Sigmoid colon (tissue), 3 donors: ENCODE measurements at regions not wholly inside any gene's neighbourhood (a gene's known extent, or its start where the extent isn't known, plus 50 kb on each side); places are given as distances from the start of the nearest gene placed in this dataset.

Experiments
- CTCF ChIP-seq, 4 experiments: fragments of 450-650 bp in 3 of 4; fragments of 200-600 bp in 1 of 4; IDR thresholded peaks; one replicate each; pipeline ENCODE4 v1.5.1; 2016 to 2019; ENCODE audit warnings: antibody characterized with exemption in 4 of 4, mild to moderate bottlenecking in 3 of 4, moderate library complexity in 2 of 4
- POLR2A ChIP-seq, 2 donors: fragments of 450-650 bp; IDR thresholded peaks; one replicate each; pipeline ENCODE4 v1.6.1; 2016; ENCODE audit warnings: antibody characterized with exemption in 2 of 2, mild to moderate bottlenecking in 2 of 2, moderate library complexity in 2 of 2

DNA sequence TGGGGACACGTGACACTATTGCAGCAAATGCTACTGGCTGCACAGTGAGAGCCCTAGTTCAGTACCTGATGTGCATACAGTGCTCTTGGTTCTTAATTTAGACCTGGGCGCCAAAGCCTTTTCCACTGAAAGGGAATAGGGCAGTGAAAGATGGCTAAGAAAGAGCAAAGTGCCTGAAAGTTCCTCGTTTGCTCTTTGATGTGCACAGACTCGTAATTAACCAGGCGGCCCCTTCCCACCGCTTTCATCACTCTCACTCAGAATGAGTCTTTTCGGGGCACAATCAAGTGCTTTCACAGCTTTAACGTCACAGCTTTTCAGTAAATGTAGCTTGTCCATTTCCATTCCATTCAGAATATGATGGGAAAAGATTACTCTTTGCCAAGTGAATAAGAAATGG is 116.6 kb upstream of the ADRA1B start:
- no peak for TF ChIP-seq CTCF (IDR thresholded peaks at IDR 0.05)
- TF ChIP-seq POLR2A (IDR thresholded peaks at IDR 0.05) = no peak
